Endodermal cell (in vitro differentiated cells): ENCODE measurements at regions not wholly inside any gene's neighbourhood (a gene's known extent, or its start where the extent isn't known, plus 50 kb on each side); places are given as distances from the start of the nearest gene placed in this dataset.

Experiments
- DNase-seq: peaks from one replicate; pipeline ENCODE4 v3.0.0-alpha.2; 2017
- H3K27ac ChIP-seq: 2 replicates; pipeline ENCODE4 v1.5.1; 2013; ENCODE audit warnings: mild to moderate bottlenecking, low read depth, low read length, moderate library complexity
- H3K27me3 ChIP-seq: 2 replicates; pipeline ENCODE4 v1.6.1; 2013; ENCODE audit warnings: mild to moderate bottlenecking, low read length, moderate library complexity; ENCODE audit not compliant: insufficient read depth, control insufficient read depth, poor library complexity, severe bottlenecking
- H3K36me3 ChIP-seq: 2 replicates; pipeline ENCODE4 v1.7.0; 2013; ENCODE audit warnings: mild to moderate bottlenecking, low read length, moderate library complexity; ENCODE audit not compliant: control insufficient read depth, insufficient read depth
- H3K4me1 ChIP-seq: one replicate; pipeline ENCODE4 v1.7.0; 2013; ENCODE audit warnings: low read length; ENCODE audit not compliant: control insufficient read depth, insufficient read depth
- H3K4me3 ChIP-seq: 2 replicates; pipeline ENCODE4 v1.5.1; 2013; ENCODE audit warnings: mild to moderate bottlenecking, low read length, moderate library complexity
- H3K9ac ChIP-seq: 2 replicates; pipeline ENCODE4 v1.6.1; 2013; ENCODE audit warnings: mild to moderate bottlenecking, low read length, moderate library complexity; ENCODE audit not compliant: poor library complexity, severe bottlenecking; ENCODE audit errors: extremely low read depth
- H3K9me3 ChIP-seq: 2 replicates; pipeline ENCODE4 v1.6.1; 2013; ENCODE audit warnings: mild to moderate bottlenecking, low read length, moderate library complexity; ENCODE audit not compliant: control insufficient read depth
- H3K27ac Mint-ChIP-seq: 2 replicates; pipeline ENCODE4 v1.8.0; 2020; ENCODE audit warnings: mixed read lengths
- H3K27me3 Mint-ChIP-seq: 2 replicates; pipeline ENCODE4 v1.8.0; 2021; ENCODE audit warnings: mild to moderate bottlenecking, mixed read lengths; ENCODE audit not compliant: insufficient read depth
- H3K36me3 Mint-ChIP-seq: 2 replicates; pipeline ENCODE4 v1.8.0; 2020; ENCODE audit warnings: low read depth, mixed read lengths
- H3K4me1 Mint-ChIP-seq: 2 replicates; pipeline ENCODE4 v1.8.0; 2020; ENCODE audit warnings: mixed read lengths
- H3K4me3 Mint-ChIP-seq: 2 replicates; pipeline ENCODE4 v1.8.0; 2020; ENCODE audit warnings: mild to moderate bottlenecking, moderate library complexity, mixed read lengths
- H3K9me3 Mint-ChIP-seq: 2 replicates; pipeline ENCODE4 v1.8.0; 2020; ENCODE audit warnings: mild to moderate bottlenecking, mixed read lengths
- CTCF ChIP-seq: fragments of 200-600 bp; sonication (generic); conservative IDR thresholded peaks from 2 replicates; pipeline ENCODE4 v1.5.0; 2021; ENCODE audit warnings: antibody characterized with exemption, mild to moderate bottlenecking
- WGBS, 2 experiments: methylation state at CpG; one replicate each; pipeline versions ENCODE4 v1.1.5 to v1.1.7; 2013; ENCODE audit warnings: missing lambda C conversion rate in 2 of 2, mixed read lengths in 1 of 2; ENCODE audit not compliant: insufficient coverage in 1 of 2, insufficient read length in 1 of 2; 5-methylcytosine and 5-hydroxymethylcytosine counted together

GRCh38 chr7:155969192-155969929 lies 157.1 kb upstream of the SHH start:
- peak; percentile 29 for DNase-seq
- H3K27me3 Mint-ChIP-seq: no peaks in the 10 kb centered on the region
- TF ChIP-seq CTCF: no peak
- H3K36me3 Mint-ChIP-seq: no peaks in the 10 kb centered on the region
- Histone ChIP-seq H3K27ac (no peak overlapping the region), H3K4me3 (no peak overlapping the region), H3K36me3 (no peaks in the 10 kb centered on the region), H3K4me1 (no peaks in the 10 kb centered on the region), H3K9me3 (no peaks in the 10 kb centered on the region), H3K9ac (no peak overlapping the region), H3K27me3 (no peaks in the 10 kb centered on the region)
- H3K9me3 Mint-ChIP-seq: no peaks in the 10 kb centered on the region
- H3K27ac Mint-ChIP-seq: no peak overlapping the region
- no peaks in the 10 kb centered on the region for H3K4me1 Mint-ChIP-seq
- H3K4me3 Mint-ChIP-seq: no peak overlapping the region
- WGBS, 2 experiments: 91 to 93% methylated on average over 8 to 21 of the region's 21 CpGs

- no peak for TF ChIP-seq CTCF
- H3K27ac ChIP-seq: no peak overlapping the region
- H3K4me1 ChIP-seq: no peaks in the 10 kb centered on the region
- DNase-seq: peak; percentile 26
- no peak overlapping the region for H3K4me3 ChIP-seq
- 91 to 92% methylated on average over 3 to 7 of the region's 7 CpGs for WGBS, 2 experiments
- H3K36me3 ChIP-seq: no peaks in the 10 kb centered on the region
- H3K27me3 Mint-ChIP-seq: peaks cover 2% of the 10 kb centered on the region
- H3K4me3 Mint-ChIP-seq: no peak overlapping the region
- no peak overlapping the region for H3K27ac Mint-ChIP-seq
- no peaks in the 10 kb centered on the region for H3K27me3 ChIP-seq
- H3K4me1 Mint-ChIP-seq: no peaks in the 10 kb centered on the region
- H3K9me3 Mint-ChIP-seq: no peaks in the 10 kb centered on the region
- H3K9ac ChIP-seq: no peak overlapping the region
- H3K9me3 ChIP-seq: no peaks in the 10 kb centered on the region
- H3K36me3 Mint-ChIP-seq: no peaks in the 10 kb centered on the region
These were observed 152.7 kb upstream of the SHH start for GRCh38 chr7:155965010-155965409.

- WGBS, 2 experiments: 93 to 94% methylated on average over 7 to 9 of the region's 9 CpGs
- no peaks in the 10 kb centered on the region for H3K36me3 Mint-ChIP-seq
- TF ChIP-seq CTCF: no peak
- no peak overlapping the region for H3K9ac ChIP-seq
- no peaks in the 10 kb centered on the region for H3K4me1 ChIP-seq
- no peak overlapping the region for H3K4me3 ChIP-seq
- H3K36me3 ChIP-seq: no peaks in the 10 kb centered on the region
- H3K4me1 Mint-ChIP-seq: no peaks in the 10 kb centered on the region
- H3K4me3 Mint-ChIP-seq: no peak overlapping the region
- peak; percentile 32 for DNase-seq
- no peak overlapping the region for H3K27ac Mint-ChIP-seq
- no peaks in the 10 kb centered on the region for H3K9me3 Mint-ChIP-seq
- peaks cover 2% of the 10 kb centered on the region for H3K27me3 Mint-ChIP-seq
- H3K27ac ChIP-seq: no peak overlapping the region
- no peaks in the 10 kb centered on the region for H3K9me3 ChIP-seq
- H3K27me3 ChIP-seq: no peaks in the 10 kb centered on the region
These were observed 152.3 kb upstream of the SHH start for GRCh38 chr7:155964543-155964942.
